ENCODE measurements at regions not wholly inside any gene's neighbourhood (a gene's known extent, or its start where the extent isn't known, plus 50 kb on each side); places are given as distances from the start of the nearest gene placed in this dataset.

- Histone ChIP-seq H3K27me3 (no peaks in the 10 kb centered on the region), H3K27ac (peak overlapping the region in 2 of 3 donors; percentile 91 to 93), H3K4me3 (replicated peaks in 1 of 3) (no peak overlapping the region), H3K36me3 (no peaks in the 10 kb centered on the region), H3K9me3 (no peaks in the 10 kb centered on the region), H3K4me1 (peaks cover 10 to 47% of the 10 kb centered on the region in 2 donors)
- no peak for DNase-seq
- 95 to 97% methylated on average over 9 of the region's 9 CpGs for WGBS, 2 donors
- intact Hi-C loops (cut with DNase I), result loop anchor here (5.0 kb wide), 1 partner anchor 139 kb away; the partner anchor contains the start of gene DUSP5
- TF ChIP-seq POLR2A (IDR thresholded peaks at IDR 0.05) (no peak), CTCF (IDR thresholded peaks at IDR 0.05) (no peak)
Measured at GRCh38 chr10:110357871-110358270, 53.2 kb upstream of the SMNDC1 start.

- TF ChIP-seq POLR2A (IDR thresholded peaks at IDR 0.05) (no peak), CTCF (IDR thresholded peaks at IDR 0.05) (no peak)
- DNase-seq, result no peak
- Histone ChIP-seq H3K9me3 (no peaks in the 10 kb centered on the region), H3K36me3 (no peaks in the 10 kb centered on the region), H3K27me3 (no peaks in the 10 kb centered on the region), H3K27ac (peak overlapping the region in 2 of 3 donors; percentile 81 to 91), H3K4me3 (replicated peaks in 1 of 3) (no peak overlapping the region), H3K4me1 (peaks cover 10 to 47% of the 10 kb centered on the region in 2 donors)
- WGBS, 2 donors, result 76 to 78% methylated on average over 1 of the region's 1 CpG
- intact Hi-C loops (cut with DNase I), result loop anchor here (5.0 kb wide), 1 partner anchor 139 kb away; the partner anchor contains the start of gene DUSP5
Measured at GRCh38 chr10:110358278-110358677, 53.6 kb upstream of the SMNDC1 start.

GRCh38 chr10:110358869-110359629 lies 54.3 kb upstream of the SMNDC1 start:
- Histone ChIP-seq H3K4me1 (peaks cover 10 to 43% of the 10 kb centered on the region in 2 donors), H3K9me3 (no peaks in the 10 kb centered on the region), H3K36me3 (no peaks in the 10 kb centered on the region), H3K4me3 (replicated peaks in 1 of 3) (no peak overlapping the region), H3K27ac (peak overlapping the region; percentile 72 to 91 (median 81)), H3K27me3 (no peaks in the 10 kb centered on the region)
- peak; percentile 91 to 94 for DNase-seq
- intact Hi-C loops (cut with DNase I), result loop anchor here (5.0 kb wide), 1 partner anchor 138 kb away; the partner anchor contains the start of gene DUSP5
- peak in 1 of 6 experiments; percentile 26 for TF ChIP-seq CTCF (IDR thresholded peaks at IDR 0.05)
- TF ChIP-seq POLR2A (IDR thresholded peaks at IDR 0.05), result no peak
- 26 to 51% methylated on average over 4 to 7 of the region's 7 CpGs for WGBS, 2 donors

- Histone ChIP-seq H3K27ac (no peak overlapping the region), H3K9me3 (no peaks in the 10 kb centered on the region), H3K4me3 (replicated peaks in 1 of 3) (no peak overlapping the region), H3K36me3 (no peaks in the 10 kb centered on the region), H3K27me3 (no peaks in the 10 kb centered on the region), H3K4me1 (peaks cover 10 to 33% of the 10 kb centered on the region in 2 donors)
- no peak for TF ChIP-seq CTCF (IDR thresholded peaks at IDR 0.05)
- no peak for TF ChIP-seq POLR2A (IDR thresholded peaks at IDR 0.05)
- WGBS, 2 donors, result 73 to 84% methylated on average over 5 of the region's 5 CpGs
- DNase-seq, result no peak
- intact Hi-C loops (cut with DNase I), result no loop called here
Measured at GRCh38 chr10:110360857-110361474, 56.2 kb upstream of the SMNDC1 start.

Data from thyroid gland (tissue), 4 donors.